SK-N-SH (cell line): ENCODE measurements at regions not wholly inside any gene's neighbourhood (a gene's known extent, or its start where the extent isn't known, plus 50 kb on each side); places are given as distances from the start of the nearest gene placed in this dataset.

Source experiments
- CTCF ChIA-PET: fragments of 300-600, 350-600 bp; formaldehyde crosslinking; extraction: SDS; loops from one replicate; lab custom pipeline; 2021; lab: Yijun Ruan, JAX
- POLR2A ChIA-PET: fragments of 350-600 bp; sonication (Branson Sonifier 250); formaldehyde crosslinking; extraction: SDS; loops from one replicate; lab custom pipeline; 2020; ENCODE audit warnings: antibody characterized with exemption, inconsistent platforms; lab: Yijun Ruan, JAX
- DNase-seq: peaks from one replicate; pipeline ENCODE4 v3.0.0; 2012
- H2AFZ ChIP-seq: fragments of 200-600 bp; sonication (generic); 2 replicates; pipeline ENCODE4 v1.8.1; 2016; ENCODE audit warnings: antibody characterized with exemption, mild to moderate bottlenecking, low read depth
- H3F3A ChIP-seq: fragments of 200-600 bp; sonication (generic); replicated peaks from 2 replicates; pipeline ENCODE3; 2016; ENCODE audit warnings: antibody characterized with exemption, mild to moderate bottlenecking; ENCODE audit not compliant: insufficient read depth
- H3K27ac ChIP-seq, 2 experiments: fragments of 200-500 bp in 1 of 2; fragments of 200-600 bp in 1 of 2; sonication (Bioruptor generic) in 1 of 2; sonication (generic), shearing (Covaris generic) in 1 of 2; 2 replicates each; pipeline versions ENCODE4 v1.5.1 to v1.6.1; 2014 to 2016; ENCODE audit warnings: low read depth in 2 of 2, inconsistent platforms in 1 of 2, low read length in 1 of 2, mild to moderate bottlenecking in 1 of 2, mixed read lengths in 1 of 2
- H3K27me3 ChIP-seq: fragments of 200-600 bp; sonication (generic), shearing (Covaris generic); 2 replicates; pipeline ENCODE4 v1.6.1; 2016; ENCODE audit warnings: mixed run types; ENCODE audit not compliant: insufficient read depth
- H3K36me3 ChIP-seq, 2 experiments: fragments of 200-500 bp in 1 of 2; fragments of 200-600 bp in 1 of 2; sonication (Bioruptor generic) in 1 of 2; sonication (generic) in 1 of 2; replicated peaks in 1 of 2; 2 replicates each; pipeline versions ENCODE3 to v1.5.1; 2014 to 2016; ENCODE audit warnings: low read length in 1 of 2, mild to moderate bottlenecking in 1 of 2; ENCODE audit not compliant: insufficient read depth in 2 of 2, control insufficient read depth in 1 of 2
- H3K4me1 ChIP-seq, 2 experiments: fragments of 200-500 bp in 1 of 2; fragments of 200-600 bp in 1 of 2; sonication (Bioruptor generic) in 1 of 2; sonication (generic), shearing (Covaris generic) in 1 of 2; 2 replicates each; pipeline versions ENCODE4 v1.5.1 to v1.6.1; 2014 to 2016; ENCODE audit warnings: low read depth in 1 of 2, low read length in 1 of 2, mixed run types in 1 of 2; ENCODE audit not compliant: insufficient read depth in 2 of 2, control insufficient read depth in 1 of 2
- H3K4me2 ChIP-seq: fragments of 200-600 bp; sonication (generic), shearing (Covaris generic); 2 replicates; pipeline ENCODE4 v1.6.1; 2017; ENCODE audit warnings: mixed run types
- H3K4me3 ChIP-seq, 2 experiments: fragments of 200-500 bp in 1 of 2; fragments of 200-600 bp in 1 of 2; sonication (Bioruptor generic) in 1 of 2; sonication (generic), shearing (Covaris generic) in 1 of 2; 2 replicates each; pipeline versions ENCODE4 v1.5.1 to v1.8.1; 2014 to 2016; ENCODE audit warnings: low read depth in 2 of 2, inconsistent platforms in 1 of 2, low read length in 1 of 2, mild to moderate bottlenecking in 1 of 2, mixed read lengths in 1 of 2, moderate library complexity in 1 of 2
- H3K79me2 ChIP-seq: fragments of 200-600 bp; sonication (generic); 2 replicates; pipeline ENCODE4 v1.8.1; 2017; ENCODE audit warnings: mild to moderate bottlenecking; ENCODE audit not compliant: insufficient read depth
- H3K9ac ChIP-seq: fragments of 200-600 bp; sonication (generic); 2 replicates; pipeline ENCODE4 v1.6.1; 2017; ENCODE audit warnings: mixed run types
- H3K9me2 ChIP-seq: fragments of 200-600 bp; sonication (generic); 2 replicates; pipeline ENCODE4 v1.6.1; 2017; ENCODE audit warnings: mixed run types
- H3K9me3 ChIP-seq: fragments of 200-600 bp; sonication (generic); 2 replicates; pipeline ENCODE4 v1.6.1; 2017; ENCODE audit warnings: mixed run types, mild to moderate bottlenecking, moderate library complexity
- H4K20me1 ChIP-seq: fragments of 200-600 bp; sonication (generic); 2 replicates; pipeline ENCODE4 v1.6.1; 2017; ENCODE audit warnings: mild to moderate bottlenecking, mixed run types; ENCODE audit not compliant: insufficient read depth
- CHD2 ChIP-seq: fragments of 150-350 bp; IDR thresholded peaks from 2 replicates; pipeline ENCODE4 v1.6.1; 2018; ENCODE audit warnings: low read length; ENCODE audit not compliant: partially characterized antibody
- CTCF ChIP-seq: fragments of 200-600 bp; sonication (generic); IDR thresholded peaks from 2 replicates; pipeline ENCODE4 v1.6.1; 2017; ENCODE audit warnings: antibody characterized with exemption, mild to moderate bottlenecking, moderate library complexity
- GABPA ChIP-seq: IDR thresholded peaks from 2 replicates; pipeline ENCODE4 v1.4.0; 2012; ENCODE audit warnings: low read depth, mild to moderate bottlenecking
- MAX ChIP-seq: IDR thresholded peaks from 2 replicates; pipeline ENCODE4 v1.4.0; 2012; ENCODE audit warnings: low read depth
- NFIC ChIP-seq: IDR thresholded peaks from 2 replicates; pipeline ENCODE4 v1.4.0; 2012; ENCODE audit warnings: borderline replicate concordance
- PBX3 ChIP-seq: IDR thresholded peaks from 2 replicates; pipeline ENCODE4; 2012
- REST ChIP-seq: IDR thresholded peaks from 2 replicates; pipeline ENCODE4 v1.6.1; 2012; ENCODE audit warnings: mild to moderate bottlenecking, low read depth, low read length, moderate library complexity
- RFX5 ChIP-seq: IDR thresholded peaks from 2 replicates; pipeline ENCODE4 v1.6.1; 2012; ENCODE audit warnings: mild to moderate bottlenecking, improper control_type of control experiment, low read length
- SIN3A ChIP-seq: IDR thresholded peaks from 2 replicates; pipeline ENCODE4 v1.6.1; 2012; ENCODE audit warnings: low read depth, mild to moderate bottlenecking, low read length, moderate library complexity, borderline replicate concordance
- TCF12 ChIP-seq: IDR thresholded peaks from 2 replicates; pipeline ENCODE4 v1.4.0; 2012
- TEAD4 ChIP-seq: IDR thresholded peaks from 2 replicates; pipeline ENCODE4 v1.4.0; 2012; ENCODE audit warnings: mild to moderate bottlenecking, borderline replicate concordance; ENCODE audit not compliant: insufficient read depth
- USF1 ChIP-seq: IDR thresholded peaks from 2 replicates; pipeline ENCODE4 v1.4.0; 2012; ENCODE audit warnings: low read depth, borderline replicate concordance
- WGBS: methylation state at CpG from one replicate; pipeline ENCODE4 v1.1.6; 2017; ENCODE audit warnings: low lambda C conversion rate; 5-methylcytosine and 5-hydroxymethylcytosine counted together

- Histone ChIP-seq H3K79me2 (peaks cover 7% of the 10 kb centered on the region; the same call in 1 of the 2 replicates), H3K9ac (no peak overlapping the region), H3K4me2 (no peak overlapping the region), H4K20me1 (peaks cover 4% of the 10 kb centered on the region; the same call in 1 of the 2 replicates), H3F3A (no peaks in the 10 kb centered on the region), H3K27ac (no peak overlapping the region), H3K9me3 (no peaks in the 10 kb centered on the region), H3K4me1 (peaks cover 5 to 16% of the 10 kb centered on the region in 2 experiments; a peak in 1 of 4 replicates), H3K27me3 (no peaks in the 10 kb centered on the region), H3K36me3 (no peaks in the 10 kb centered on the region), H3K4me3 (no peak overlapping the region), H2AFZ (no peak overlapping the region), H3K9me2 (no peaks in the 10 kb centered on the region)
- no peak for DNase-seq
- CTCF ChIA-PET: interaction anchor here (1.5 kb wide), 1 partner anchor 35 kb away, joined by 5 read pairs; no protein-coding TSS in a partner anchor
- POLR2A ChIA-PET: no interaction called here
- WGBS: 88% methylated on average over 10 of the region's 10 CpGs
- TF ChIP-seq TCF12 (no peak), CTCF (no peak), PBX3 (no peak), NFIC (no peak), RFX5 (no peak), REST (no peak), CHD2 (no peak), MAX (no peak), SIN3A (no peak), GABPA (no peak), USF1 (no peak), TEAD4 (no peak)
These were observed 167.8 kb upstream of the GRK3 start for GRCh38 chr22:25396615-25397200.
